Astrocyte (in vitro differentiated cells and primary cell): ENCODE measurements at regions not wholly inside any gene's neighbourhood (a gene's known extent, or its start where the extent isn't known, plus 50 kb on each side); places are given as distances from the start of the nearest gene placed in this dataset.

Source experiments
- CTCF ChIP-seq: IDR thresholded peaks from 2 replicates; pipeline ENCODE4 v1.5.1; 2011; ENCODE audit warnings: low read depth, mild to moderate bottlenecking, inconsistent platforms, low read length, moderate library complexity; ENCODE audit not compliant: insufficient read depth
- EZH2 ChIP-seq: IDR thresholded peaks from 2 replicates; pipeline ENCODE4 v1.6.1; 2012; ENCODE audit warnings: mild to moderate bottlenecking, low read length, inconsistent platforms; ENCODE audit not compliant: insufficient read depth

- no peak for TF ChIP-seq CTCF
- no peak for TF ChIP-seq EZH2
Measured at GRCh38 chr16:52149003-52149402, 397.9 kb downstream of the TOX3 start.
